ENCODE measurements at regions not wholly inside any gene's neighbourhood (a gene's known extent, or its start where the extent isn't known, plus 50 kb on each side); places are given as distances from the start of the nearest gene placed in this dataset.

- no peak for TF ChIP-seq CTCF (conservative IDR thresholded peaks at IDR 0.05 in 1 of 2, IDR thresholded peaks at IDR 0.05 in 1 of 2; ENCODE audit: low read depth in 1 of 2, low read length in 2 of 2)
- TF ChIP-seq EZH2 (IDR thresholded peaks at IDR 0.05; ENCODE audit: low read length, missing control alignments), result no peak
These were observed 598.3 kb downstream of the SPRY1 start for GRCh38 chr4:123994917-123995316.

Data from fibroblast of lung (primary cell).